HepG2 (cell line): ENCODE measurements at regions not wholly inside any gene's neighbourhood (a gene's known extent, or its start where the extent isn't known, plus 50 kb on each side); places are given as distances from the start of the nearest gene placed in this dataset.

Experiments
- MEF2D ChIP-seq: sonication (generic); formaldehyde crosslinking; IDR thresholded peaks from 2 replicates; pipeline ENCODE4 v1.5.1; 2020; ENCODE audit warnings: mild to moderate bottlenecking, missing genetic modification reagents
- TAF15 ChIP-seq: fragments of 200-400 bp; formaldehyde crosslinking; IDR thresholded peaks from one replicate; pipeline ENCODE4 v1.6.1; 2018; ENCODE audit warnings: mild to moderate bottlenecking, low read depth, low read length; ENCODE audit not compliant: poor library complexity, severe bottlenecking
- TF ChIP-seq, protein P1 (sequence below): sonication (generic); formaldehyde crosslinking; IDR thresholded peaks from 2 replicates; pipeline ENCODE4 v1.5.0; 2020; ENCODE audit warnings: missing genetic modification reagents

- TF ChIP-seq MEF2D (no peak), TAF15 (no peak)
- TF ChIP-seq, protein P1, sequence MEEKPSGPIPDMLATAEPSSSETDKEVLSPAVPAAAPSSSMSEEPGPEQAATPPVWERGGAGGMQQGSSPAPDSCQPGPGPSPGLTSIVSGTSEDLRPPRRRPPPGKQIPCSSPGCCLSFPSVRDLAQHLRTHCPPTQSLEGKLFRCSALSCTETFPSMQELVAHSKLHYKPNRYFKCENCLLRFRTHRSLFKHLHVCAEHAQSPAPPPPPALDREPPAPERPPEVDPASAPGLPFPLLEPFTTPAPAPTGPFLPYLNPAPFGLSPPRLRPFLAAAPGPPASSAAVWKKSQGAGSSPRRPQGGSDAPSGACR = no peak
Measured at GRCh38 chr4:169335331-169335730, 64.6 kb upstream of the SH3RF1 start.
